ENCODE measurements at regions not wholly inside any gene's neighbourhood (a gene's known extent, or its start where the extent isn't known, plus 50 kb on each side); places are given as distances from the start of the nearest gene placed in this dataset.

GRCh38 chr4:27318740-27319139, 458.1 kb downstream of the STIM2 start:
- ChIA-PET POLR2A (interaction anchor here (0.6 kb wide), 1 partner anchor 340 kb away, joined by 3 read pairs; no protein-coding TSS in a partner anchor), CTCF (no interaction called here)
- in situ Hi-C loops (cut with HindIII; ENCODE audit: low pct_unique_long_range_greater_than_20kb, low sequenced_read_pairs), result no loop called here
- Histone ChIP-seq H3K27ac (ENCODE audit: low read length) (no peak overlapping the region), H3K4me1 (ENCODE audit: control insufficient read depth, insufficient read depth, low read length) (no peaks in the 10 kb centered on the region), H3K4me3 (ENCODE audit: low read depth in 2 of 2, low read length in 2 of 2) (no peak overlapping the region), H3K9me3 (ENCODE audit: control insufficient read depth, insufficient read depth, low read depth, low read length) (no peaks in the 10 kb centered on the region), H3K27me3 (ENCODE audit: control insufficient read depth, insufficient read depth, low read length) (no peaks in the 10 kb centered on the region), H3K36me3 (ENCODE audit: control insufficient read depth, insufficient read depth, low read length) (no peaks in the 10 kb centered on the region)
- no peak for TF ChIP-seq SIN3A (IDR thresholded peaks at IDR 0.05; ENCODE audit: borderline replicate concordance, insufficient read depth, low read depth, low read length)
- TF ChIP-seq CTCF (IDR thresholded peaks at IDR 0.05), result peak; percentile 56
- no peak for ATAC-seq
- intact Hi-C loops (cut with micrococcal nuclease; ENCODE audit: unreplicated experiment), result loop anchor here (2.0 to 5.0 kb wide), 2 partner anchors 141 to 270 kb away; no protein-coding TSS in a partner anchor
- DNase-seq (ENCODE audit: low read depth, low spot score), result no peak
- no TSS peak for BruUV-seq (replicated peaks)

- Histone ChIP-seq H3K4me3 (ENCODE audit: low read depth in 2 of 2, low read length in 2 of 2) (no peak overlapping the region), H3K27me3 (ENCODE audit: control insufficient read depth, insufficient read depth, low read length) (no peaks in the 10 kb centered on the region), H3K4me1 (ENCODE audit: control insufficient read depth, insufficient read depth, low read length) (no peaks in the 10 kb centered on the region), H3K9me3 (ENCODE audit: control insufficient read depth, insufficient read depth, low read depth, low read length) (no peaks in the 10 kb centered on the region), H3K36me3 (ENCODE audit: control insufficient read depth, insufficient read depth, low read length) (no peaks in the 10 kb centered on the region), H3K27ac (ENCODE audit: low read length) (no peak overlapping the region)
- POLR2A ChIA-PET, result no interaction called here
- in situ Hi-C loops (cut with HindIII; ENCODE audit: low pct_unique_long_range_greater_than_20kb, low sequenced_read_pairs), result no loop called here
- CTCF ChIA-PET, result no interaction called here
- ATAC-seq (no peak), DNase-seq (ENCODE audit: low read depth, low spot score) (no peak)
- TF ChIP-seq REST (IDR thresholded peaks at IDR 0.05; ENCODE audit: insufficient read depth in 1 of 2, low read depth in 2 of 2, low read length in 1 of 2) (no peak), TCF7L2 (IDR thresholded peaks at IDR 0.05; ENCODE audit: low read depth, low read length) (no peak), CTCF (IDR thresholded peaks at IDR 0.05) (no peak), POLR2AphosphoS5 (IDR thresholded peaks at IDR 0.05; ENCODE audit: low read depth, low read length) (no peak), SIN3A (IDR thresholded peaks at IDR 0.05; ENCODE audit: borderline replicate concordance, insufficient read depth, low read depth, low read length) (no peak)
- intact Hi-C loops (cut with micrococcal nuclease; ENCODE audit: unreplicated experiment), result no loop called here
- no TSS peak for BruUV-seq (replicated peaks)
These were observed 466.4 kb downstream of the STIM2 start for GRCh38 chr4:27326991-27327390.

Measured in Panc1 (cell line).